NOMO-1 treated with dmso at 0.1 percent for 144 hours (cell line): ENCODE measurements at regions not wholly inside any gene's neighbourhood (a gene's known extent, or its start where the extent isn't known, plus 50 kb on each side); places are given as distances from the start of the nearest gene placed in this dataset.

Experiments used
- DNase-seq: peaks from one replicate; lab custom pipeline; 2025; ENCODE audit not compliant: unreplicated experiment; lab: John Stamatoyannopoulos, UW

GRCh38 chr7:16235147-16236114 lies 185.9 kb downstream of the CRPPA start:
- DNase-seq, result no peak

- DNase-seq, result no peak
Measured at GRCh38 chr7:16234493-16235146, 186.7 kb downstream of the CRPPA start.

- DNase-seq, result no peak
Measured at GRCh38 chr7:16233517-16233916, 187.8 kb downstream of the CRPPA start.

DNA sequence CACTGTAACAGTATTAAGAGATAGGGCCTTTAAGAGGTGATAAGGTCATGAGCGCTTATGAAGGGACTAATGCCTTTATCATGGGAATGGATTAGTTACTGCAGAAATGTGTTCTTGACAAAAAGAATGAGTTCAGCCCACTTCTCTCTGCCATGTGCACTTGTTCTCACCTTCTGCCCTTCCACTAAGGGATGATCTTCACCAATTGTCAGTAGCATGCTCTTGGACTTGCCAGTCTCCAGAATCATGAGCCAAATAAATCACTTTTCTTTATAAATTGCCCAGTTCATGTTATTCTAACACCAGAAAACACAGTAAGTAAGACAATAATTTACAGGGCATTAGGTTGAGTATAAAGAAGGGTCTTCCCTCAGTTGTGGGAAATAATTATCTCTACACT lies 189.1 kb downstream of the CRPPA start:
- DNase-seq, result no peak

- DNase-seq, result no peak
Measured at GRCh38 chr7:16223963-16224707, 197.2 kb downstream of the CRPPA start.

DNA sequence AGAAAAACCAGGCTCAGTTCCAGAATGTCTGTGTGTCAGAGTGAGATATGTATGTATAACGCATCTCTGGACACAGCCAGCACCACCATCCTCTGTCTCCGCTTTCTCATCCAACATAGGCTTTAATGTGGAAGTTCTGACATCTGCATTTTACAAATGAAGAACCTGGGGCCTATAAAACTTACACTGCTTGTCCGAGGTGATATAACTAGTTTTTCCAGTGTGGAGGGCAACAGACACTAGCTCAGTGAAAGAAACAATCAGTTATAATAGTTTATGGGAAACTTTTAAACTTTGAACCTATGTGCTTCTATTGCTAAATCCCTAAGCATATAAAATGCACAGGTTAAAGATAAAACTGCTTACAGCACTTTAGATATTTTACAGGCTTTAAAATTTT lies 208.7 kb downstream of the CRPPA start:
- no peak for DNase-seq

GRCh38 chr7:16212032-16212431 lies 209.3 kb downstream of the CRPPA start:
- DNase-seq, result no peak

DNA sequence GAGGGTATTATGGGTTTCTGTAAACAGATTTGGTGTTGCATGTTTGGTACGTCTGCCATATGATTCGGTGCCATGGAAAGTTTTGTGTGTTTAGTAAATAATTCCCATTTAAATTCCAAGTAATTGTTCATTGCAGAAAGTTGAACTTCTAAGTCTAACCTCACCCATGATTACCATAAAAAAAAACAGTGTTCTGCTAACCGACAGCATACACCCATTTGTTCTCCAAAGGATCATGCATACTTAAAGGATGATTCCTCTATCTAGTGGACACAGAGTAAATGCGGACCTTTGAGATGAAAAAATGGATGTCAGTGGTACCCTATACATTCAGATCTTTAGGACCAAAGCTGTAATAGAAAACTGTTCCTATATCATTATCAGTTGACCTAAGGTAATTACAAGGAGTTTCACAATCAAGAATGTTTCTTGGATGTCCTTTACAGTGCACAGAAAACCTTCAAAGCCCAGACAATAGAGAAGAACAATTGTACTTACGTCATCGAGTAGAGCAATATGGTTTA lies 209.9 kb downstream of the CRPPA start:
- no peak for DNase-seq

DNA sequence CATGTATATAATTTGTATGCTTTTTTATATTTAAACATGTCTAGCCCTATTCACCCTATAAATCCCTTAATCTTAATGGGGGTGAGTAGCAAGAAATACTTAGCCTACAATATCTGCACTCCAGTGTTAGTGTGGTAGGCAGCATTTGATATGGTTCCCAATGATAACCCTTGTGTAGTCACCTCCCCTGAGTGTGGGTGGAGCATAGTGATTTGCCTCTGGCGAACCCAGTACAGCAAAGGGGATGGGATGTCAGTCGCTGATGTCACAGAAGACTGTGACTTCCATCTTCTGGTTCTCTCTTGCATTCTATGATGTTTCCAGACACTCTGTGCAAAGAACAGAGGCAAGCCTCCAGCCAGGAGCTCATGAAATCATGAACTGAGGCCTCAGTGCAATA lies 211.2 kb downstream of the CRPPA start:
- no peak for DNase-seq

DNA sequence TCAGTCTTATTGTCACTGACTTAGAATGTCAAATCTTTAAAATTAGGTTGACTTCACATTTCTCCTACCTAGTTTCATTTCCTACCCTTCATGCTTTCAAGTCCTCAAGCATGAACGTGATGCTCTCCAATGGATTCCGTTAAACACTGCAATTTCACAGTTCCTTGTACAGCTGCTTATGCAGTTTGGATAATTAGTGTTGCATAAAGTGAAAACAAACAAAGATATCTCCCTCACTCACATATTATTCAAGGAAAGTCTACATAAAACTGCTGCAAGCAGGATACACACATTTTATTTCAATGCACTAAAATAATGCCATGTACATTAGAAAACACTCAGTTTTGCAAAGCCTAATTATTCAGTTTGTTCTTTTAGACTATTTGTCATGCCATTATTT lies 214.0 kb downstream of the CRPPA start:
- DNase-seq, result no peak

- no peak for DNase-seq
Measured at GRCh38 chr7:16205466-16205865, 215.9 kb downstream of the CRPPA start.

DNA sequence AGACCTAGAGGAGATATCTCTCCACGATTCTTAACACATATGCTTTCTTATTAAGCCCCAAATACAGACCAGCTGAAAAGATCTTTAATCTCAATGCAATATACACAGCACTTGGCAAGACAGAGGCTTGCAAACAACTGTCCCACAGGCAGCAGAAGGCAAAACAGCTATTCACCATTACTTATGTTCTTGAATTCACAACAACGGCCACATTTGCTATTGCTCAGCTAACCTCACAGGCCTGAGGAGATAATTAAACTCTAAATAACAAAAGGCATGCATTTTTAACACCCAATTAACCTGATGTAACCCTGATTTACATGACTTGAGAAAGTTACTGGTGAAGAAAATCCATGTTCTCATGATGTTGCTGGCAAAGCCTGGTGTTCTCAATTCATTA lies 216.4 kb downstream of the CRPPA start:
- no peak for DNase-seq

DNA sequence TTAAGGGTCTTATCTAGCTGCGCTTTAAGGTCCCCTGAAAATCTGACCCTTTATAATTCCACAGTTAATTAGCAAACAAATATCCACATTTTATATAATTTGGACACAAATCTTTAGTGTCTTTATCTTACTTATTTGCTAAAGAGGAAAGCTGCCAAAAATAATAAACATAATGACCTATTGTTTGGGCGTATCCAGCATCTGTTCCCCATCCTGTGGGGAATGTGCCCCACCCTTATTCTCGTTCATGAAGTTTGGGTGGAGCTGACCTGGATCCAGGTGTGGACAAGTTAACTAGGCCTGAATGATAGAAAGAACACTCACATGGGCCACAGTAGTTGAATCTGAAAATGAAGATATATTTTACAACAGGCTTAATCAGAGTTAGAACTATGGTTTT lies 218.3 kb downstream of the CRPPA start:
- DNase-seq, result no peak

- DNase-seq, result no peak
Measured at GRCh38 chr7:16202303-16202702, 219.0 kb downstream of the CRPPA start.

DNA sequence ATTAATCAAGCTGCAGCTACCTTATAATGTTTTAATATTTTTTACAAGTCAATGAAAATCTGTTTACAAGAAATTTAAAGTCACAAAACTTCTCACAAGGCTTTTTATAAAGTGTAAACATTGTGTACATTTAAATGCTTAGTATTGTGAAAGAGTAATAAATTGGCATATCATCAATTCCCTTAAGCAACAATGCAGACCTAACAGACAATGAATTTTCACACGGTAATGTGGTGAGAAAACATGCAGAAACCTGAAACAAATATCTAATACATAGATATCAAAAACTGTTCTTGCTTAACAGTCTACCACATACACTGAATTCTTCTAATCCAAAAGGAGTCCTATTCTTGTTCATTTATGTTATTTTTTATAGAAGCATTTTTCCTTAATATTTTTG lies 220.7 kb downstream of the CRPPA start:
- DNase-seq, result no peak

DNA sequence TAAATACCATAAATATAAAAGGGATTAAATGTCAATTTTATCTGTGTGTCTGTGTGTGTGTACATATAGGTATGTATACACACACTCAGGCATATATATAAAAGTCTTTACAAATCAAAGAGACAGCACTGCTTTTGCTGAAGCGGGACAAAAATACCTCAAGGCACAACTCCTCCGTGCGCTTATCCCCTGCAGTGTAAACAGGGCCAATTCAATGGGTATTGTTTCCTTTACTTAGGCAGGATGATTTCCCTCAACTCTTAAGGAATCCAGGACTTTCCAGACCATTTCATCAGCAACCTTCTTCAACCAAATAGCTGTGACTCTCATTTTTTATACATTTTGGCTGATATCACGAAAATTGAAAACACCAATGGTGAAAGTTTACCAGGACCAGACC lies 227.7 kb downstream of the CRPPA start:
- DNase-seq, result no peak

DNA sequence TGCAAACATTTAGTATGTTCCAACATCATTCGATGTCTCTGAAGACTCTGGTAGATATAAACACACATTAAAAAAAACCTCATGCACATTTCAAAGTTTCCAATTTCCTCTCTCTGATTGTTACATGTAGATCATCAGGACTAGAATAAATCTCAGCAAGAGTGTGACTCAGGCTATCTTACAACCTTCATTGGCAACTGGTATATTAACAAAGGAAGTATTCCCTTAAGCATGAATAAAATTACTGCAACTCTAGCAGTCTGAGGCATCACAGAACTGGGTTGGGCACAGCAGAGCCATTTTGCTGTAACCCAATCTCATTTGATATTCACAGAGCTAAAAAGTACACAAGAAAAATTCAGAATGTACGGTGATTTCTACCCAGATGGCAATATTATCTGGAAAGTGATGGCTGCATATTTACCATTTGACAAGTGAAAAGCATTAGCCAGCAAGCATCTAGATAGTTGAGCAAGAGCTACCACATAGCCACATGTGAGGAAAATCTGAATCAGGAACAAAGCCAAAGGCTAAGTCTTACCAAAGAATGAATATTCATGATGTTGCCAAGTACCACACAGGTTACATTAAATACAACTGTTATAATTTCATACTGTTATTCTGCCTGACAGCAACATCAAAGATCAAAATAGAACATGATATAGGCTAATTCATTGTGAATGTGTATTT lies 232.2 kb downstream of the CRPPA start:
- DNase-seq, result no peak

DNA sequence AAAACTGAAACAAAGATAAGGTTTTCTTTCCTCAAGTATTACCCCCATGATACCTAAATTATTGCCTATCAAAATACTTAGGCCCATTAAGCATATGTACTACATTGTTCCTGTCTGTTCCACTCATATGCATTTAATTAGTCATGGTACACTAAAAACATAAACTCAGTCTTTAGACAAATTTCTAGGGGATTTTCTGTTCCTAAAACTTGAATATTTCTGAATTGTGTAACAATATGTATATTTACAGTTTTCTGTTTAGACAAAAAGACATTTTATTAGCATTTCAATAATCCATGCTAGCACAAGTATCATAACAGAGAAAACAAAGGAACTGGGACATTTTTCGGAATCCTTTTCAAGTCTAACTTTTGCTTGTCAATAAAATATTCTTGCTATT lies 234.2 kb downstream of the CRPPA start:
- no peak for DNase-seq

DNA sequence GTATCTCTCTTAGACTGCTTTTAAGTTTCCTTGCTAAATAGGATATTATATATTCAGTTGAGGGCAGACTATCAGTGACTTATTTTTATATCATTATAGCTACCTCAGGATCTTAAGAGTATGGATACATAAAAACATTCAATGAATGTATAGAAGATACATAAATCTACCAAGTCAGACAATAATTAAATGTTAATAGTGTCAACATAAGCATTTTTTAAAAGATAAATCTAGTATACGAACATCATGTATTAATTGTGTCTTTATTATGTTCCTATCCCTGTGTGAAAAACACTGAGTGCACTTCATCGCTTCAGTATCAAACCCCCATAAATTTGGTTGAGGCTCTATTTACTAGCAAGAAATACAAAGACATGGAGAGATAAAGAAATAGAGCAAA lies 242.8 kb downstream of the CRPPA start:
- no peak for DNase-seq

GRCh38 chr7:16178092-16178491 lies 243.2 kb downstream of the CRPPA start:
- DNase-seq, result no peak

GRCh38 chr7:16174253-16174652 lies 247.1 kb downstream of the CRPPA start:
- DNase-seq, result no peak
